T-cell (primary cell): ENCODE measurements at regions not wholly inside any gene's neighbourhood (a gene's known extent, or its start where the extent isn't known, plus 50 kb on each side); places are given as distances from the start of the nearest gene placed in this dataset.

Source experiments
- ATAC-seq, 4 experiments: fragments of 200-7000 bp in 3 of 4; fragments of 150-1000 bp in 1 of 4; cut with Tn5 transposase; replicated peaks in 1 of 4; 1 replicate in 3 of 4; 2 replicates in 1 of 4; pipeline ENCODE4 v1.10.0; 2021; ENCODE audit warnings: moderate library complexity in 3 of 4, mild to moderate bottlenecking in 2 of 4, moderate number of reproducible peaks in 1 of 4
- CTCF ChIA-PET, 2 donors: fragments of 300-600 bp; sonication (Branson Sonifier 250); formaldehyde crosslinking; loops; one replicate each; lab custom pipeline; 2022; ENCODE audit warnings: antibody characterized with exemption in 2 of 2; lab: Charles Lee
- POLR2A ChIA-PET, 2 donors: fragments of 300-600 bp; sonication (Branson Sonifier 250); formaldehyde crosslinking; loops; one replicate each; lab custom pipeline; 2022; ENCODE audit warnings: antibody characterized with exemption in 2 of 2; lab: Charles Lee
- DNase-seq, 35 experiments: peaks; one replicate each; pipeline versions ENCODE4 v3.0.0 to v3.0.0-alpha.2; 2013 to 2023
- H3K27ac ChIP-seq: one replicate; pipeline ENCODE4 v1.5.1; 2013; ENCODE audit warnings: low read length
- H3K27me3 ChIP-seq, 2 experiments: replicated peaks in 1 of 2; 1 replicate in 1 of 2; 2 replicates in 1 of 2; pipeline versions ENCODE4 v1.6.1 to v1.7.0; 2013; ENCODE audit warnings: low read length in 1 of 2, mixed read lengths in 1 of 2; ENCODE audit not compliant: control insufficient read depth in 2 of 2, insufficient read depth in 2 of 2; ENCODE audit errors: extremely low read depth in 1 of 2
- H3K36me3 ChIP-seq, 2 donors: 1 replicate in 1 of 2; 2 replicates in 1 of 2; pipeline versions ENCODE4 v1.6.1 to v1.7.0; 2013; ENCODE audit warnings: low read length in 1 of 2; ENCODE audit not compliant: control insufficient read depth in 2 of 2, insufficient read depth in 1 of 2; ENCODE audit errors: extremely low read depth in 1 of 2
- H3K4me1 ChIP-seq, 2 experiments: 1 replicate in 1 of 2; 2 replicates in 1 of 2; pipeline versions ENCODE4 v1.6.1 to v1.7.0; 2013; ENCODE audit warnings: low read length in 2 of 2, mixed read lengths in 1 of 2; ENCODE audit not compliant: insufficient read depth in 2 of 2, control insufficient read depth in 1 of 2; ENCODE audit errors: extremely low read depth in 1 of 2
- H3K4me3 ChIP-seq, 2 donors: 1 replicate in 1 of 2; 2 replicates in 1 of 2; pipeline versions ENCODE4 v1.5.1 to v1.7.0; 2013; ENCODE audit warnings: mild to moderate bottlenecking in 2 of 2, low read length in 1 of 2, moderate library complexity in 1 of 2; ENCODE audit not compliant: control insufficient read depth in 1 of 2; ENCODE audit errors: extremely low read depth in 1 of 2
- H3K9me3 ChIP-seq: 2 replicates; pipeline ENCODE4 v1.7.0; 2013
- H3K27ac Mint-ChIP-seq, 2 donors: one replicate each; pipeline ENCODE4 v1.8.0; 2020 to 2021; ENCODE audit warnings: mild to moderate bottlenecking in 2 of 2, mixed read lengths in 2 of 2
- H3K27me3 Mint-ChIP-seq, 2 donors: one replicate each; pipeline ENCODE4 v1.8.0; 2021 to 2022; ENCODE audit warnings: mixed read lengths in 2 of 2
- H3K36me3 Mint-ChIP-seq: one replicate; pipeline ENCODE4 v1.8.0; 2021; ENCODE audit warnings: mixed read lengths
- H3K4me1 Mint-ChIP-seq, 3 donors: one replicate each; pipeline ENCODE4 v1.8.0; 2020 to 2022; ENCODE audit warnings: mixed read lengths in 3 of 3, mild to moderate bottlenecking in 1 of 3
- H3K4me3 Mint-ChIP-seq, 3 donors: one replicate each; pipeline ENCODE4 v1.8.0; 2020 to 2022; ENCODE audit warnings: mild to moderate bottlenecking in 3 of 3, mixed read lengths in 3 of 3, moderate library complexity in 3 of 3
- H3K9me3 Mint-ChIP-seq, 3 donors: one replicate each; pipeline ENCODE4 v1.8.0; 2020 to 2022; ENCODE audit warnings: mixed read lengths in 3 of 3
- WGBS: methylation state at CpG from one replicate; pipeline ENCODE4 v1.1.5; 2013; ENCODE audit warnings: missing lambda C conversion rate; ENCODE audit not compliant: insufficient coverage; 5-methylcytosine and 5-hydroxymethylcytosine counted together

DNA sequence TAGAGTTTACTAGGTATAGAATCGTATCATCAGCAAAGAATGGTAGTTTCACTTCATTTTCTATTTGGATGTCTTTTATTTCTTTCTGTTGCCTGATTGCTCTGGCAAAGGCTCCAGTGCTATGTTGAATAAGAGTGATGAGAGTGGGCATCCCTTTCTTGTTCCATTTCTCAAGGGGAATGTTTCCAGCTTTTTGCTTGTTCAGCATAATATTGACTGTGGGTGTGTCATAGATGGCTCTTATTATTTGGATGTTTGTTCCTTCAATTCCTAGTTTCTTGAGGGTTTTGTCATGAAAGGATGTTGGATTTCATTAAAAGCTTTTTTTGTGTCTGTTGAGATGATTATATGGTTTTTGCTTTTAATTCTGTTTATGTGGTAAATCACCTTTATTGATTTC lies 1114.5 kb downstream of the RAPGEF2 start:
- peaks cover 17 to 51% (median 18%) of the 10 kb centered on the region in 3 donors for H3K9me3 Mint-ChIP-seq
- no peaks in the 10 kb centered on the region for H3K9me3 ChIP-seq
- no peak for ATAC-seq
- ChIA-PET POLR2A (no interaction called here), CTCF (no interaction called here)
- no peaks in the 10 kb centered on the region for H3K36me3 Mint-ChIP-seq
- 100% methylated on average over 1 of the region's 1 CpG for WGBS
- no peaks in the 10 kb centered on the region for H3K27me3 Mint-ChIP-seq
- no peak overlapping the region for H3K4me3 Mint-ChIP-seq
- H3K27ac ChIP-seq = no peak overlapping the region
- H3K36me3 ChIP-seq = no peaks in the 10 kb centered on the region
- H3K27ac Mint-ChIP-seq = no peak overlapping the region
- no peaks in the 10 kb centered on the region for H3K4me1 ChIP-seq
- no peak overlapping the region for H3K4me3 ChIP-seq
- DNase-seq = no peak
- no peaks in the 10 kb centered on the region for H3K27me3 ChIP-seq
- H3K4me1 Mint-ChIP-seq = no peaks in the 10 kb centered on the region

DNA sequence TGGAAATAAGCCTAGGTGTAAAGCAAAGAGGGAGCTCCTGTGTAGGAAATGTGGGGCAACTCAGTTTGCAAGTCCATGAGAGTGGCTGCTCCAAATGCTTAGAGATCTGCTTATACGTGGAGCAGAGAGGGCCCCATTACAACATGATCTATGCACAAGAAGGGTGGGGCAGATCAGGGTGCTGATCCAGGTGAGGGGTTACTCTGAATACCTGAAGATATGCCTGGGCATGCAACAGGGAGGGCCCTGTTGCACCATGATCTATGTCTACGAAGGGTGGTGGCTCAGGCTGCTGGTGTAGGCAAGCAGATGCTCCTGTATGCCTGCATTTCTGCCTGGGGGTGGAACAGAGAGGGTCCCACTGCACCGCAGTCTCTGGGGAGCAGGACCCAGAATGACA lies 1121.2 kb downstream of the RAPGEF2 start:
- no peaks in the 10 kb centered on the region for H3K27me3 Mint-ChIP-seq

DNA sequence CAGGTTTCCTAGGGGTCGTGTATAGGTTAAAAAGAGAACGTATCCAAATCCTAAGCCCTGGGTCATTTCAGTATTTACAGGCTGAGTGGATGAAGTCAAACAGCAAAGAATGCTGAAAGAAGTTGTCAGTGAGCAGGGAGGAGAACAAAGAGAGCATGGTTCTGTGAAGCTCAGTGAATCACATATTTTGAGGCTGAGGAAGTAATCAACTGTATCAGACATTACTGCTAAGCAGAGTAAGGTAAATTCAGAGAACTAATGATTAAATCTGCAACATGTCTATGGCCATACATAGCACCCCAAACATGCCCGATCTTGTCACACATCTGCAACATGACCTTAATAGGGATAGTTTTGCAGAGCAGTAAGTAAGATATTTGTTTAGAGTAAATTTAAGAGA lies 1130.3 kb downstream of the RAPGEF2 start:
- DNase-seq (no peak), ATAC-seq (no peak)
- Mint-ChIP-seq H3K27ac (no peak overlapping the region), H3K9me3 (peaks cover 5 to 15% (median 12%) of the 10 kb centered on the region in 3 donors), H3K36me3 (no peaks in the 10 kb centered on the region), H3K27me3 (no peaks in the 10 kb centered on the region), H3K4me3 (no peak overlapping the region), H3K4me1 (no peaks in the 10 kb centered on the region)
- no peaks in the 10 kb centered on the region for H3K27me3 ChIP-seq
- CTCF ChIA-PET = no interaction called here
- no peaks in the 10 kb centered on the region for H3K9me3 ChIP-seq
- no peaks in the 10 kb centered on the region for H3K36me3 ChIP-seq
- H3K4me1 ChIP-seq = no peaks in the 10 kb centered on the region
- 47% methylated on average over 2 of the region's 3 CpGs for WGBS
- POLR2A ChIA-PET = no interaction called here
- H3K4me3 ChIP-seq = no peak overlapping the region
- no peak overlapping the region for H3K27ac ChIP-seq

More for the DNA sequence above, 1121.2 kb downstream of the RAPGEF2 start:
- Histone ChIP-seq H3K4me3 (no peak overlapping the region), H3K4me1 (no peaks in the 10 kb centered on the region), H3K36me3 (no peaks in the 10 kb centered on the region), H3K27me3 (no peaks in the 10 kb centered on the region), H3K9me3 (no peaks in the 10 kb centered on the region), H3K27ac (no peak overlapping the region)
- CTCF ChIA-PET = no interaction called here
- Mint-ChIP-seq H3K36me3 (no peaks in the 10 kb centered on the region), H3K4me3 (no peak overlapping the region), H3K4me1 (no peaks in the 10 kb centered on the region), H3K9me3 (peaks cover 16 to 25% (median 16%) of the 10 kb centered on the region in 3 donors), H3K27ac (no peak overlapping the region)
- DNase-seq = no peak
- POLR2A ChIA-PET = no interaction called here
- WGBS = 95% methylated on average over 2 of the region's 3 CpGs
- no peak for ATAC-seq

DNA sequence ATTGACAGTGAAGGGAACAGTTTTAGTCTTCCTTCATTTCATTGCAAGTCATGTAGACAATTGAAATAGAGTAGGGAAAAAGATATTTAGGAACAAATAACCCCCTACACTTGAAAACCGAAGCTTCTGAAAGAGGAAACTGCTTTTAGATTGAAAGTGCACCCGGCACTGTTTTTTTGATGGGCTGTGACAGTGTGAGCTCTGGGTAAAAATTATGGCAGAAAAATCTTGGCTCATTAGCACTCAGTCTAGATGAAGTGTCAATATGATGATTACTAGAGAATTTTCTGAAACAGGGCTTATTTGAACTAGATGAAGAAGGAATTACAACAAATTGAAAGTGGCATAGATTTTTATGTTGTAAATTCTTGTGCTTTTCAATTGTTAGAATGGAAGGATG lies 1132.4 kb downstream of the RAPGEF2 start:
- ChIA-PET POLR2A (no interaction called here), CTCF (no interaction called here)
- no peak overlapping the region for H3K4me3 ChIP-seq
- no peak overlapping the region for H3K27ac ChIP-seq
- no peaks in the 10 kb centered on the region for H3K27me3 Mint-ChIP-seq
- no peak overlapping the region for H3K27ac Mint-ChIP-seq
- H3K4me3 Mint-ChIP-seq = no peak overlapping the region
- DNase-seq (no peak), ATAC-seq (no peak)
- H3K36me3 ChIP-seq = no peaks in the 10 kb centered on the region
- H3K36me3 Mint-ChIP-seq = no peaks in the 10 kb centered on the region
- H3K9me3 Mint-ChIP-seq = peaks cover 7 to 18% (median 12%) of the 10 kb centered on the region in 3 donors
- no peaks in the 10 kb centered on the region for H3K9me3 ChIP-seq
- H3K4me1 ChIP-seq = no peaks in the 10 kb centered on the region
- H3K4me1 Mint-ChIP-seq = no peaks in the 10 kb centered on the region
- 33% methylated on average over 1 of the region's 2 CpGs for WGBS
- H3K27me3 ChIP-seq = no peaks in the 10 kb centered on the region

GRCh38 chr4:160235771-160236170 lies 1132.9 kb downstream of the RAPGEF2 start:
- ATAC-seq (no peak), DNase-seq (no peak)
- Mint-ChIP-seq H3K36me3 (no peaks in the 10 kb centered on the region), H3K27ac (no peak overlapping the region), H3K9me3 (peaks cover 8 to 20% (median 14%) of the 10 kb centered on the region in 3 donors), H3K4me3 (no peak overlapping the region), H3K4me1 (no peaks in the 10 kb centered on the region), H3K27me3 (no peaks in the 10 kb centered on the region)
- H3K4me1 ChIP-seq = no peaks in the 10 kb centered on the region
- no peaks in the 10 kb centered on the region for H3K36me3 ChIP-seq
- CTCF ChIA-PET = no interaction called here
- H3K4me3 ChIP-seq = no peak overlapping the region
- H3K27me3 ChIP-seq = no peaks in the 10 kb centered on the region
- POLR2A ChIA-PET = no interaction called here
- H3K9me3 ChIP-seq = no peaks in the 10 kb centered on the region
- H3K27ac ChIP-seq = no peak overlapping the region

DNA sequence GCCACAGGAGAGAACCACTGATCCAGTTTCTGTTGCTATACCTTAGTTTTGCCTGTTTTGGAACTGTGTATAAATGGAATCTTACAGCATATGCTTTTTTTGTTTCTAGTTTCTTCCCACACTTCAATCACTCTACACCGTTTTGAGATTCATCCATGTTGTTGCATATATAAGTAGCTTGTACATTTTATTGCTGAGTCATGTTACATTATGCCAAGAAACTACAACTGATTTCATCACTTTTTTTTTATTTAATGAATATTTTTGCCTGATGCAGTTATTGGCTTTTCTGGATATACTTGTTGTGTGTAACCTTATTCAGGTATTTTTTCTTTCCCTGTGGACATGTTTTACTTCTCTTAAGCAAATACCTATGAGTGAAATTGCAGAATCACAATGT lies 1135.9 kb downstream of the RAPGEF2 start:
- H3K4me1 ChIP-seq = no peaks in the 10 kb centered on the region
- Mint-ChIP-seq H3K27ac (no peak overlapping the region), H3K4me3 (no peak overlapping the region), H3K36me3 (no peaks in the 10 kb centered on the region), H3K4me1 (no peaks in the 10 kb centered on the region), H3K9me3 (peaks cover 7 to 22% (median 12%) of the 10 kb centered on the region in 3 donors), H3K27me3 (no peaks in the 10 kb centered on the region)
- no peaks in the 10 kb centered on the region for H3K36me3 ChIP-seq
- no peak for ATAC-seq
- H3K27ac ChIP-seq = no peak overlapping the region
- no CpG with 5 or more reads among the region's 1 CpG for WGBS
- POLR2A ChIA-PET = no interaction called here
- DNase-seq = no peak
- H3K9me3 ChIP-seq = no peaks in the 10 kb centered on the region
- H3K27me3 ChIP-seq = no peaks in the 10 kb centered on the region
- H3K4me3 ChIP-seq = no peak overlapping the region
- CTCF ChIA-PET = no interaction called here

DNA sequence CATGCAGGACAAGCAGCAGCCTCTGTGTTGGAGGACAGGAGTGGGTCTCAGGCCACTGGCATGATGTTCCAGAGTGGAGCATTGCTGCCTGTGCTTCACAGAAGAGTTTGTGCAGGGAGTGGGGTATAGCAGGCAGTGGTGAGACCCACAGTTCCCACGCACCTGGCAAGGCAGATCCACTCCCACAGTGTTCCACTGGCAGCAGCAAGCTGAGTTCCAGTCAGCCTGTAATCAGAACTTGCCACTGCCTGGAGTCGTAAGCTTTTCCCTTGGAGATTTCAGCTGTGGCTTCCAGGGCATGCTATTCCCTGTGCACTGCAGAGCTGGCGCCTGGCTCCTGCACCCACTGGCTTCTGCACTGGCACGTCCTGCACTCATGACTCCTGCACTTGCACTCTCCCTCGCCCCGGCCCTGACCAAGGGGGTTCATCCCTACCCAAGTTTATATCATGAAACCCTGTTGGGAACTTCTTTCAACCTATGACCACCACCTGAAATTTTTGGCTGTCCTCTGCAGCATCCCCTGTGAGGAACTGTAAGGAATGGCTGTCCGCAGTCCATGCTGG lies 1144.3 kb downstream of the RAPGEF2 start:
- H3K27ac Mint-ChIP-seq = no peak overlapping the region
- WGBS = 82% methylated on average over 6 of the region's 7 CpGs
- H3K4me1 Mint-ChIP-seq = no peaks in the 10 kb centered on the region
- no peak for ATAC-seq
- DNase-seq = no peak
- H3K9me3 ChIP-seq = no peaks in the 10 kb centered on the region
- POLR2A ChIA-PET = no interaction called here
- H3K27me3 ChIP-seq = no peaks in the 10 kb centered on the region
- H3K9me3 Mint-ChIP-seq = peaks cover 14 to 17% (median 17%) of the 10 kb centered on the region in 3 donors
- no peaks in the 10 kb centered on the region for H3K36me3 ChIP-seq
- H3K36me3 Mint-ChIP-seq = no peaks in the 10 kb centered on the region
- H3K27ac ChIP-seq = no peak overlapping the region
- no peak overlapping the region for H3K4me3 Mint-ChIP-seq
- CTCF ChIA-PET = no interaction called here
- no peaks in the 10 kb centered on the region for H3K27me3 Mint-ChIP-seq
- H3K4me1 ChIP-seq = no peaks in the 10 kb centered on the region
- H3K4me3 ChIP-seq = no peak overlapping the region
